ENCODE measurements at regions not wholly inside any gene's neighbourhood (a gene's known extent, or its start where the extent isn't known, plus 50 kb on each side); places are given as distances from the start of the nearest gene placed in this dataset.

GRCh38 chr15:39165020-39165706 lies 415.7 kb upstream of the THBS1 start:
- no peak for TF ChIP-seq CTCF (IDR thresholded peaks at IDR 0.05; ENCODE audit: low read length)
- TF ChIP-seq EZH2 (optimal IDR thresholded peaks at IDR 0.05; ENCODE audit: low read depth, low read length), result no peak
- TF ChIP-seq EZH2phosphoT487 (IDR thresholded peaks at IDR 0.05; ENCODE audit: low read length), result no peak

All from MM.1S (cell line).